ENCODE measurements at regions not wholly inside any gene's neighbourhood (a gene's known extent, or its start where the extent isn't known, plus 50 kb on each side); places are given as distances from the start of the nearest gene placed in this dataset.

DNA sequence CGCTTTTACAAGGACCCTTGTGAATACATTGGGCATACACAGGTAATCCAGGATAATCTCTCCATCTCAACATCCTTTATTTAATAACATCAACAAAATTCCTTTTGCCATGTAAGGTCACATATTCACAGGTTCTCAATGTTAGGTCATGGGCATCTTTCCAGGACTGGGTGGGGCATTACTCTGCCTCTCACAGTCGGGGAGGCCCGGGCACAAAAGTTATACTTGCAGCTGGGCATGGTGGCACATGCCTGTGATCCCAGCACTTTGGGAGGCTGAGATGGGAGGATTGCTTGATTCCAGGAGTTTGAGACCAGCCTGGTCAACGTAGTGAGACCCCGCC, 93.7 kb upstream of the AP1S2 start:
- DNase-seq (ENCODE audit: low read depth), result no peak
- H3K4me3 ChIP-seq (ENCODE audit: low read depth, low read length), result no peak overlapping the region
- TF ChIP-seq, protein P1, sequence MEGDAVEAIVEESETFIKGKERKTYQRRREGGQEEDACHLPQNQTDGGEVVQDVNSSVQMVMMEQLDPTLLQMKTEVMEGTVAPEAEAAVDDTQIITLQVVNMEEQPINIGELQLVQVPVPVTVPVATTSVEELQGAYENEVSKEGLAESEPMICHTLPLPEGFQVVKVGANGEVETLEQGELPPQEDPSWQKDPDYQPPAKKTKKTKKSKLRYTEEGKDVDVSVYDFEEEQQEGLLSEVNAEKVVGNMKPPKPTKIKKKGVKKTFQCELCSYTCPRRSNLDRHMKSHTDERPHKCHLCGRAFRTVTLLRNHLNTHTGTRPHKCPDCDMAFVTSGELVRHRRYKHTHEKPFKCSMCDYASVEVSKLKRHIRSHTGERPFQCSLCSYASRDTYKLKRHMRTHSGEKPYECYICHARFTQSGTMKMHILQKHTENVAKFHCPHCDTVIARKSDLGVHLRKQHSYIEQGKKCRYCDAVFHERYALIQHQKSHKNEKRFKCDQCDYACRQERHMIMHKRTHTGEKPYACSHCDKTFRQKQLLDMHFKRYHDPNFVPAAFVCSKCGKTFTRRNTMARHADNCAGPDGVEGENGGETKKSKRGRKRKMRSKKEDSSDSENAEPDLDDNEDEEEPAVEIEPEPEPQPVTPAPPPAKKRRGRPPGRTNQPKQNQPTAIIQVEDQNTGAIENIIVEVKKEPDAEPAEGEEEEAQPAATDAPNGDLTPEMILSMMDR (IDR thresholded peaks at IDR 0.05; ENCODE audit: insufficient read depth, low read length), result no peak

GRCh38 chrX:15947648-15948317, 93.2 kb upstream of the AP1S2 start:
- TF ChIP-seq, protein P1 (IDR thresholded peaks at IDR 0.05; ENCODE audit: insufficient read depth, low read length), result no peak
- DNase-seq (ENCODE audit: low read depth), result peak; percentile 59
- H3K4me3 ChIP-seq (ENCODE audit: low read depth, low read length), result no peak overlapping the region

DNA sequence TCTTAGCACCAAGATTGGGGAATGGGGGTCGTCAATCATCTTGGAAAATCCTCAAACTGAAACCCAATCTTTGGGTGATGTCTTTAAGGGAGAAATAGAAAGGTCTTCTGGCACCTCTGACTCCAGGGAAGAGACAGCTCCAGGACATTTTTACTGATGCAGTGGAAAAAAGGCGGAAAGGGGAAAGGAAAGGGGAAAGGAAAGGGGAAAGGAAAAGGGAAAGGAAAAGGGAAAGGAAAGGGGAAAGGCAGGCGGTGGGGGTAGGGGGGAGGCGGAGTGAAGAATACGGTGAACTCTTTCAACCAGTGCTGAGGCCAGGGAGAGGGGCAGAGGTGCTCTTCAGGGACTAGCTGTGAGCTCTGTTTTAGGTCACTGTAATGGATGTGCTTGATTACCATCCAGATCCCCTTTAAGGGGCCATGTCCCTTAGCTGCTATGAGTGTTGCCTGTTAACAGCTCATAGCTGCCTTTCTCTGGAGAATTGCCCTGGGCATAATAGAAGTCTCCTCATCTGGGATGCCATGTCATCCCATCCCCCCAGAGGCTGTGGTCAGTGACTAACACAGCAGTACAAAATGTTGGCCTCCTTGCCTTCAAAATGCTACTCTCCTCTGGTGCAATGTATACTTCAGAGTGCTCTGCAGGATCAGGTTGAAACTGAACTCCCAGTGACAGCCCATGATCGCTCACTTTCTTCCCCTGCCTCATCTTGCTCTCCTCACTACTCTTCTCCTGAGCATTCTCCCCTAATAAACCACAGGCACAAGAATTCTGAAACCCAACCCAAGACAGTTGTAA, 92.4 kb upstream of the AP1S2 start:
- DNase-seq (ENCODE audit: low read depth), result peak; percentile 79
- no peak overlapping the region for H3K4me3 ChIP-seq (ENCODE audit: low read depth, low read length)
- TF ChIP-seq, protein P1 (IDR thresholded peaks at IDR 0.05; ENCODE audit: insufficient read depth, low read length), result no peak

DNA sequence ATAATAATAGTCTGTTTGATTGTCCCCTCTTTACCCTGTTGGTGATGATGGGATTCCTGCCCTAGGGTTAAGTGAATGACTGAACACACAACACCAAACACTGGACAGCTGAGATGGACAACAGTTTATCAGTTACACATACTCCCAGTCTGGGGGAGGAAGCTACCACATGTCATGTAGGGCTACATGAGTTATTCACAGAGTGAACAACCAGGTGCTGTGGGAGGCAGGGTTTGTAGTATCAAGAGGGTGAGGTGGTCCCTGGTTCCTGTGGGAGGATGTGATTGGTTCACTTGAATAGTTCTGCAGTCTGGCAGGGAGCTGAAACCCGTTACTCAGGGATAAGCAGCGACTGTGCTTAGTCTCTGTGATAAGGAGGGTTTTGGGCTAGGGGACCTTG, 88.8 kb upstream of the AP1S2 start:
- no peak for DNase-seq (ENCODE audit: low read depth)
- TF ChIP-seq, protein P1 (IDR thresholded peaks at IDR 0.05; ENCODE audit: insufficient read depth, low read length), result no peak
- no peak overlapping the region for H3K4me3 ChIP-seq (ENCODE audit: low read depth, low read length)

DNA sequence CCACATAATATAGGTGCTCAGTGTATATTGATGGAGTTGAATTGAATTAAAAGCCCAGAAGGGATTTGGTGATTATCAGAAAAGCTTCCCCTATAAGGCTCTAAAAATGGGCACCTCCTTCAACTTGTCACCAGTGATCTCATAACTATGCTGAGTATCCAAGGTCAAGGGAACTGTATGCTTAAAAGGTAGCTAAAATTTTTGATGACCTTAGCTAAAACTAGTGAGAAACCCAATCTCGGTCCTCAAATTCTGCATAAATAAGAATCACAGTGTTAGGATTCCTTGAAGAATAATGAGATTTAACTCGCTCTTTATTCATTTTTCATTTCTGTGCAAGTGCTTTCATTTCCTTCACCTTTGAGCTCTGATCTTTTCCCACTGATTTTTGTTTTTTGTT, 87.7 kb upstream of the AP1S2 start:
- H3K4me3 ChIP-seq (ENCODE audit: low read depth, low read length), result no peak overlapping the region
- TF ChIP-seq, protein P1 (IDR thresholded peaks at IDR 0.05; ENCODE audit: insufficient read depth, low read length), result no peak
- DNase-seq (ENCODE audit: low read depth), result no peak

- TF ChIP-seq, protein P1 (IDR thresholded peaks at IDR 0.05; ENCODE audit: insufficient read depth, low read length), result no peak
- DNase-seq (ENCODE audit: low read depth), result no peak
- H3K4me3 ChIP-seq (ENCODE audit: low read depth, low read length), result no peak overlapping the region
Observed at GRCh38 chrX:15939737-15940136, 85.1 kb upstream of the AP1S2 start.

Measured in fibroblast of the aortic adventitia (primary cell).